ENCODE measurements at regions not wholly inside any gene's neighbourhood (a gene's known extent, or its start where the extent isn't known, plus 50 kb on each side); places are given as distances from the start of the nearest gene placed in this dataset.

DNA sequence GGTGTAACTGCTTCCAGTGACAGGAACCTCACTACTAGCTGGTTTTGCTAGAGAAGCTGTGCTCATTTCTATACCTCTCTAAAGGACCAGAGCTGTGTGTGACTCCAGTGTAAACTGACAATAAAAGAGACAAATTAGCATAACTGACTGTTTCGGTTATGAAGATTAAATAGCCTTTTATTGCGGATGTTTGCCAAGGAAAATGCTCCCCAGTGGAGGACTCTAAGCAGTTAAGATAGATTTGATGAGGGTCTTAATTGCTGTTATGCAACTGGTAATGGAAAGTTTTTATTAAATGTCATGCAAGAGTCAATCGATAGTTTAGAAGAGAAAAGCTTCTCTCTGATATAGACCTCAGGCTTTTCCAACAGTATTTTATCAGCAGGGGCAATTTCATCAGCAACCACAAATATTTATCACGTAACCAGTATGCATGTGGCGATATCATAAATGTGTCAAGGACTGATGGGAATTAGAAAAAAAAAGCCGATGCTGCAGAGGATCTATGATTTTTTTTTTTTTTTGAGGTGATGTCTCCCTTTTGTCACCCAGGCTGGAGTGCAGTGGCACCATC, 275.2 kb upstream of the DMAC1 start:
- DNase-seq: no peak

DNA sequence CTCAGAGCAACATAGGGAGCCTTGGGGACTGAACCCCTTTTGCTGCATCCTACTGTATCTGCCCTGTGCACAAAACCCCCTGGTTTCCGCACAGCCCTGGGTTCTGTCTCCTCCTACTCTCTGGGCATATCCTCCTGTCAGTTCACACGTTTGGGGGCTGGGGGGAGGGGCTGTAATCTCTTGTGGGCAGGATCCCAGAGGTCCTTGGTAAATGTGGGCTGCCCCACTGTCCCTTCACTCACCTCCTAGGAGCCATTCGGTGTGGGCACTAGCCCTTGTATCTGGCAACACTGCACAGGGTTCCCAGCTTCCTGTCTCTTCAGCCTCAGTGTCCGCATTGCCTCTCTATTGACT, 271.8 kb upstream of the DMAC1 start:
- no peak for DNase-seq

DNA sequence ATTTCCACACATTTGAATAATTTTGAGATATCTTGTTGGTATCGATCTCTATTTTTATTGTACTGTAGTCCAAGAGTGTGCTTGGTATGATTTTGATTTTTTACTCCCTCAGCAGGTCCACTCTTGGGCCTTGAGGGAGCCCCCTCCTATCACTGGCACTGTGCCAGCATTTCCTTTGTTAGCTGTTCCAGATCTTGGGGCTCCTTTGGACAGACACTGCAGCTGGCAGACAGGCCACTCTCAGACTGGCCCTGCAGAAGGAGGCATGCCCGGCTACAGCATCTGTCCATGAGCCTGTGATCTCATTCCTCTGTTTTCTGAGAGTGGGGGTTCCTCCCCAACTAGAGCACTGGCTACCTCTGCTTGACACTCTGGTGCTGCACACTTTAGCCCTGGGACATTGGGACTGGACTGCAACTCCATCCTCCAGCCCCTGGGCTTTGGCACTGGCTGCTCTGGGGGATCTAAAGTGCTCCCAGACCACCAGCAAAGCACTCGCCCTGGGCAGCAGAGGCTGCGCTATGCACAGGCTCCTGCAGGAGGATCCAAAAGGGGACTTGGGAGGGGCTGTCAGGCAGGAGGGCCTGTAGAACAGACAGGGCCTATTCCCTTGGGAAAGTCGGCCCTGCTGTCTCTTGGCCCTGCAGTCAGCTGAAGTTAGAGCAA, 271.3 kb upstream of the DMAC1 start:
- no peak for DNase-seq

DNA sequence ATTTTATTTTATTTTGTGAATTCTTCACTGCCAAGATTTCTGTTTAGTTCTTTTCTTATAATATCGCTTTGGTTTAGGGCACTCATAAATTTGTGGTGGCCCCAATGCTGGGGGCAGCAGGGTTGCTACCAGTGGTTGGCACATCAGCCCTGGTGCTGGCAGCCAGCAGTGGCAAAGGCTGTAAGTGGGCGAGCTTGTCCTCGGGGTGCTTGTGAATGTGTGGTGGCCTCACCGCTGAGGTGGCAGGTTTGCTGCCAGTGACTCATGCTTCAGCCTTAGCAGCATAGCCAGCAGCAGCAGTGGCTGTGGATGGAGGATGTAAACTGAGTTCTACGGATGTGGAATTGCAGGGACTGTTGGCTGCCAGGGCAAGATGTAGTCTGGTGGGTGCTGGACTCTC, 262.9 kb upstream of the DMAC1 start:
- DNase-seq: no peak

DNA sequence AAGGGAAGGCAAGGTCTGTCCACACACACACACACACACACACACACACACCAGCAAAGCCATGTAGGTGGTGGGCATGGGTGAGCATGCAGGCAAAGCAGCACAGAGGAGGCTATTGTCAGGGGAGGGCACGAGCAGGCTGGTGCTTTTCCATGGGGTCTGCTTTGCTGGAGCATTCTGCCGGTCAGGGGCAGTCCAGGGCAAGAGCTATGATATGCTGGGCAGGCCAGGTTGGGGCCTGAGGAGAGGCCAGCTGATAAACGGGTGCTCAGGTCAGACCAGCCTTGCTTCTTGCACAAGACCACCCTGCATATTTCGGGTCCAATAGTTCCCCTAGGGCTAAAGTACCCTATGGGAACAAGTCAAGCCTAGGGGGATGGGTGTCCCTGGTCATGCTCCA, 253.9 kb upstream of the DMAC1 start:
- DNase-seq: no peak

DNA sequence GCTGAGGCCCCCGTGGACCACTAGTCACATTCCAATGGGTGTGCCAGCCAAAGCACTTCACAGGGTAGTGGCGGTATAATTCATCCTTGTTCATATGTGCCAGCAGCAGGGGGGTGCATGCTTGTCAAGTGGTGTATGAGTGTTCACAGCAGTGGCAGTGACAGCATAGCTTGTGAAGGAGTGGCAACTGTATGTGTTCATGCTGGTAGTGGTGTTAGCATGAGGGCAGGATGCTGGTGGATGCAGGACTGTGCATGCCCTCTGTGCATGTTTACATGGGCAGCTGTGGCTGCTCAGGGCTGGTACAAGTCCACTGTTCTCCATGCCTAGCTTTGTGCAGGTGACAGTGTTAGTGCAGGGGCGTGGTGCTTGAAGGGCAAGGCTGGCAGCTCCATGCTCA, 253.4 kb upstream of the DMAC1 start:
- DNase-seq: no peak

DNA sequence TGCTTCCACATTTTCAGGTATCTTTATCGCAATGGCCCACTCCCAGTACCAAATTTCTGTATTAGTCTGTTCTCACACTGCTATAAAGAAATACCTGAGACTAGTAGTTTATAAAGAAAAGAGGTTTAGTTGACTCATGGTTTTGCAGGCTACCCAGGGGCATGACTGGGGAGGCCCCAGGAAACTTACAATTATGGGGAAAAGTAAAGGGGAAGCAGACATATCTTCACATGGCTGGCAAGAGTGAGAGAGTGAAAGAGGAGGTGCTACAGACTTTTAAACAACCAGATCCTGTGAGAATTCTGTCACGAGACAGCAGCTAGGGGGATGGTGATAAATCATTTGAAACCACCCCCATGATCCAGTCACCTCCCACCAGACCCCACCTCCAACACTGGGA, 238.2 kb upstream of the DMAC1 start:
- no peak for DNase-seq

DNA sequence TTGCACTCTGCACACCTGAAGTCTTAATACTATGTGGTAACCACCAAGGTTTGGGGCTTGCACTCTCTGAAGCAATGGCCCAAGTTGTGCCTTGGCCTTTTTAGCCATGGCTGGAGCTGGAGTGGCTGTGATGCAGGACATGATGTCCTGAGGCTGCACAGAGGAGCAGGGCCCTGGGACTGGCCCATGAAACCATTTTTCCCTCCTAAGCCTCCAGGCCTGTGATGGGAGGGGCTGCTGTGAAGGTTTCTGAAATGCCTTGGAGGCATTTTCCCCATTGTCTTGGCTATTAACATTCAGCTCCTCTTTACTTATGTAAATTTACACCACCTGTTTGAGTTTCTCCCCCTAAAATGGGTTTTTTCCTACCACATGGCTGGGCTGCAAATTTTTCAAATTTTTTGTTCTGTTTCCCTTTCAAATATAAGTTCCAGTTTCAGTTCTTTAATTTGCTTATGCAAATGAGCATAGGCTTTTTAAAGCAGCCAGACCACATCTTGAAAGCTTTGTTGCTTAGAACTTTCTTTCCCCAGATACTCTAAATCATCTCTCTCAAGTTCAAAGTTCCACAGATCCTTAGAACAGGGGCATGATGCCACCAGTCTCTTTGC, 237.4 kb upstream of the DMAC1 start:
- DNase-seq: no peak

DNA sequence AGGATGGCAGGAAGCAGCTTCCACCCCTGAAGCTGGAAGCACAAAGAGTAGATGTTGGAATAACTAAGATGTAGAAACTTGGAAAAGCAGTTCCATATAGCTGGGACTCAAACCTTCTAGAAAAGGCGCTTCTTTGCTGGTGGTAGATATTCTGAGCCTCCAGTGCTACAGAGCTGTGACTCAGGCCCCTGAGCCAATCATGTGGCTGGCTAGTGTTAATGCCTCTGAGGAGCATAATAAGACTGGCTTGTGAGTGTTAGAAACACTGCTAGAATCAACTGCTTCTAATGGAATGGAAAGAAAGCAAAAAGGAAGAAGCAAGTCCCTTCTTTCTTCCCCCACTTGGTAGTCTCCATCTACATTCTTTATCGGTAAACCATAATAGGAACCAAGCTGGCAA, 234.2 kb upstream of the DMAC1 start:
- DNase-seq: no peak

DNA sequence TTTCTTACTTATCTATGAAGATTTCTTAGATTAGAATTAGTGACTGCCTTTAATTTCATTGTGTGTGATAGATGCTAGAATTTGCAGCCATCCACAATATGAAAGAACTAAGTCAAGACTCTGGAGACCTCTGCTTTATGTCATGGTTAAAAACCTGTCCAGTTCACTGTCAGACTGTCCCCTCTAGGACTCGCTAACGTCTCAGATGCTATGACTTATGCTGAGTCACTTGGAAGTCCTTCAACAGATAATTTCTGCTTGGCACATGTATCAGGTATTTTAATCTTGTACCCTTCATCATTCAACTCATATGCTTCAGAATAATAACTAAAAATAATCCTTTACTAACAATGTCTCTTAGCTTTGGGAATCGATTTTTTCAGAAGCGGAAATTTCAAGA, 230.5 kb upstream of the DMAC1 start:
- no peak for DNase-seq

DNA sequence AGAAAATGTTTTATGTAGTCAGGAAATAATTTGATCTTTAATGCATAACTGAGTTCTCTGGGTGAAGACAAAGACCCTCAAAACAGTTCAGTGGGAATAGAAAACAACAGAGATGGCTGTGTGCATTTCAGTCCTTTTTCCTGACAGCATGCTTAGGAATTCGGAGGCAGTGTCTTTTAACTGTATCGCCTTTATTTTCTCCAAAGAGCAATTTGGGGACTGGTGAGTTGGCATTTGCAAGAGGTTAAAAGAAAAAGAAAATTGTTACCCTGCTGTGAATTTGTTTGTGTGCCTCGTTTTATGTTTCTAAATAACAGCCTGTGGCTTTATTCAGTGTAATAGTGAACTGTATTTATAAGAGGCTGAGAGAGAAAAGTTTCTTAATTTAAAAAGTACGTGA, 227.8 kb upstream of the DMAC1 start:
- no peak for DNase-seq

DNA sequence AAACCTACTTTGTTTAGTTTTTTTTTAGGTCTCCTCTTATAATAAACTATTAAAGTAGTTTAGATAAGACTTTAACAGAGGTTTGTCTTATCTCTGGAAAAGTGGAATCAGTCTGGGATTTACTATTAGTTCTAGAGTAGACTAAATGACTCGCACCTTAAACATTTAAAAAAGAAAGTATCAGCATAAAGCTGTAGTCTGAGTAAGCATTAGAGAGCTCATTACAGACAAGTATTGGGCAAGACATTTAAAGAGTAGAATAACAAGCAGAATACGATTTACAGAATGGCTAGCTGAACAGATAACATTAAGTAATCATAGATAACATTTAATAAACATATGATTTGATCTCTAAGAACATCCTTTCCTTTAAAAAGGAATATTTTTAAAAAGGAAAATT, 226.0 kb upstream of the DMAC1 start:
- DNase-seq: no peak

DNA sequence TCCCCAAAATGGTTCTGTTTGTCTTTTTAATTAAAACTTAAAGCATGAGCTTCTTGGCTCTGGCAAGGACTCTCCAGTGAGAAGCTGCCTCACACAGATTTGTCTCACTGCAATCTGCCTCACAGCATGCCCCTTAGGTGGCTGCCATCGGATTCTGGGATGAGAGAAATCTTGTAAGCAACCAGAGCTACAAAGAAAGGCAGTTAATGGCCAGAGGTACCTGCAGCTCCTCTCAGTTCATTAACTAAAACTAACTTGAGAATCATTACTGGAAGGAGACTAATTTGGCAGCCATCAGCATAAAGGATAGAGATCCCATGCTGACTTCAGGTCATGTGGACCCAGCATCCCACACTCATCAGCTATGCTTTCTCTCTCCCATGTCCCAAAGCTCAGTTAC, 220.6 kb upstream of the DMAC1 start:
- no peak for DNase-seq

DNA sequence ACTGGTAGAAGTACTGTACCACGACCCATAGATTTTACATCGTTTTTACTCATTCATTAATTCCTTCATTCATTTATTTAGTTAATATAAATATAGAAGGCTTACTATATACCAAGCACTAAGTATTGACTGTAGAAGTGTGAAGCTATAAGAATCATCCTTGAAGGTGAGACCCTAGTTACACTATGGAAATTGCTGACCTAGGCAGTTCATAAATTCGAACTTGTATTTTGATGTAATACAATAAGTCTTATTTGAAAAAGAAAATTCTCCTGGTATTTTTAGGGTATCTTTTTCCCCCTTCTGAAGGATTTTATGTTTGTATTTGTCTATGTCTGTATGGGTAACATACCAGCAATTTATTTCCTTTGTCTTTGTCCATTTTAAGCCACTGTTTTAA, 220.1 kb upstream of the DMAC1 start:
- no peak for DNase-seq

DNA sequence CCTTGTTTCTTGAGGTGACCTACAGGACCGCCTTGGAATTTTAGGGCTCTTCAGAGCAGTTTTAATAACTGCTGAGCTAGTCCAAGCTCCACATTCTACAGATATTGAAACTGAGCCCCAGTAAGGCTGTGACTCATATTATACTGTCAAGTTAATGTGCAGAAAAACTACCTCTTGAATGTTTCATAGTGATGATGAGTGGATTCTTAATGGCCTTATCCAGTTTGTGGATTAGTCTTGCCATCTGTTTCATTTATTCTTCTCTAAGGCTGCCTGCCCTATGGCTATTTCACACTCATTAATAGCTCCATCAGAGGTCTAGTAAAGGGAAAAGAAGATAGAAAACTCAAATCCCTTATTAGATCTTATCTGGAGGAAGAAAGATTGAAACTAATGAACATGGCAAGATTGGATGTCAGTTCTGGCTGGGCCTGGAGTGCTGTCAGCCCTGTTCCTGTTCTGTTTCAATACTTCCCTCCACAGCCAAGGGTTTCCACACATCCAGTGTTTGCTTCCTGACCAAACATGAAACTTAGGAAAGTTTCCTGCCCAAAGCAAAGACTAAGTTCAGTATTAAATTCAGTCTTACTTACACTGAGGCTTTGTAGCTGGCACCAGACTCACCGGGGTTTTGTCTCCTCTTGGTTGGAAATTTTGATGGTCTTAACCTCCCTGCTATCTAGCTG, 215.6 kb upstream of the DMAC1 start:
- no peak for DNase-seq

DNA sequence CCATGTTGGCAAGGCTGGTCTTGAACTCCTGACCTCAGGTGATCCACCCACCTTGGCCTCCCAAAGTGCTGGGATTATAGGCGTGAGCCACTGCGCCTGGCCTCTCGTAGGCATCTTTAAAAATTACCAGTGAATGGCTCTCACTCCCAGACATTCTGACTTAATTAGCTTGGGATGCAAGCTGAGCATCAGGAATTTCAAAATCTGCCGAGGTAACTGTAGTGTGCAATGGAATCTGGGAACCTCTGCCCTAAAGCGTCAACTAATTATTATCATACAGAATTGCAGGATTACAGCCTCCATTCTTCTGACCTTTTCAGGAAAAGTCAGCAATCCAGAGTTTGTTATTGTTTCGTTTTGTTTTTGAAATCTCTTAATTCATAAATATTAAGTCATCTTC, 213.4 kb upstream of the DMAC1 start:
- DNase-seq: no peak

DNA sequence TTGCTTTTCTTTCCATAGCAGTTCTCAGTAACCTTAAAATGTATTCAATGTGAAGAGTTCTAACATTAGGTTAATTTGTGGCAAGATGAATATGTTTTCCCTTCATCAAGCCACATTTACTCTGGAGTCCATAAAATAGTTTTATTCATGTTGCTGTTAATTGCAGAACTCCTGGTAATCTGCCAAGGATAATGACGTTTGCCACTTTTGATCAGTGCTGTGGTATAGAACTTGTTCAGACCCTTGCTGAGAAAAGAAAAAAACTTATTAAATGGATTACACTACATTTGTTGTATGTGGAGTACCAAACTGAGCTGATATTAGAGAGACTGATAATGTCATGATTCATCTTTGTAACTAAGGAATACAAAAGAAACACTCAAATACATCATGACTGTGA, 212.4 kb upstream of the DMAC1 start:
- no peak for DNase-seq

DNA sequence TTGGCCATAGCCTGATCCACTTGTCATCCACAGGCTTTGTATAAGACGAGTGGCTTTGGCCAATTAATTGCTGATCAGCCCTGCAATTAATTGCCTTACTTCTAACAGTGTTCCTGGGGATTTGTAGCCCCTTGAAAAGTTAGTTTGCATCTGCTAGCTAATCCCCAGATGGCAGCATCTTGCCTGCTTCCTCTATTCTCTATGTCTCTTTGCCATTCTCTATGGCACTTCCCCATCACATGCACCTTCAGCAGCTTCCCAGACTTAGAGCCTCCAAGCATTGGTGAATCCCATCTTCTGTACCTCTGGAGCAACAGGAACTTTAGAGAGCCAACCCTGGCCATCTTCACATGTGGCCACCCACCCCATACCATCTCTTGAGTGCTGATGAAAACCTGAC, 197.0 kb upstream of the DMAC1 start:
- DNase-seq: no peak

DNA sequence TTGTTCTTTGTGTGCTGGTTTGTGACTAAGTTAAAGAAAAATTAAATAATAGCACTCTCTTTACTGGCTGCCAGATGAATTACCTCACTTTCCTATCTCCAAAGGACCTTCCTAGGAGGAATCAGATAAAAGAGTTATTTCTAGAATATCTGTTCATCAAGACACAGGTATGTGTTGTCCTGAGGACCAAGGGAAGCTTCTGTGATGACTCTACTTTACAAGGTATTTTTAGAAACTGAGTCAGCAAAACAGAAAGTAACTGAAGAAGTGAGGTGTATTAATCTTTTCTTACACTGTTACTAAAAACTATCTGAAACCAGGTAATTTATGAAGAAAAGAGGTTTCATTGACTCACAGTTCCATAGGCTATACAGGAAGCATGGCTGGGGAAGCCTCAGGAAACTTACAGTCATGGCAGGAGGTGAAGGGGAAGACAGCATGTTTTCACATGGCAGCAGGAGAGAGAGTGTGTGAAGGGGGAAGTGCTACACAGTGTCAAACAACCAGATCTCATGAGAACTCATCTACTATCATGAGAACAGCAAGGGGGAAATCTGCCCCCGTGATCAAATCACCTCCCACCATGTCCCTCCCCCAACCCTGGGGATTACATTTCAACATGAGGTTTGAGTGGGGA, 189.2 kb upstream of the DMAC1 start:
- no peak for DNase-seq

DNA sequence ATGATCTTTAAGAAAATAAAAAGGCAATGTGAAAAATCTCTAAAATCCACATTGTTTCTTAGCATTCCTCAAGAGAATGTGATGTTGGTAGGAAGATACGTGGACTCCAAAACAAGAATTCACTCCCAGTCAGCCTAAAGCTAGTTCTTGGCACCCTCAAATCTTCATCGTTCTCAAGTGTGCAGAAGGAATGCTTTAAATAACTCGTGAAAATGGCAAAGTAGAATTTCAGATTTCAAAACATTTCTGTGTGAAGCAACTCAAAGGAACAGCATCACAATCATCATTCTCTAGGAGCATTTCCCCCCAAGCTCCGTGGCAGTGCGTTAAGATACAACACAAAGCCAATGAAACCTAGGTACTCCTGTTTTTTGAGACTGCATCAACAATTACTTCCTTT, 185.1 kb upstream of the DMAC1 start:
- no peak for DNase-seq

DNA sequence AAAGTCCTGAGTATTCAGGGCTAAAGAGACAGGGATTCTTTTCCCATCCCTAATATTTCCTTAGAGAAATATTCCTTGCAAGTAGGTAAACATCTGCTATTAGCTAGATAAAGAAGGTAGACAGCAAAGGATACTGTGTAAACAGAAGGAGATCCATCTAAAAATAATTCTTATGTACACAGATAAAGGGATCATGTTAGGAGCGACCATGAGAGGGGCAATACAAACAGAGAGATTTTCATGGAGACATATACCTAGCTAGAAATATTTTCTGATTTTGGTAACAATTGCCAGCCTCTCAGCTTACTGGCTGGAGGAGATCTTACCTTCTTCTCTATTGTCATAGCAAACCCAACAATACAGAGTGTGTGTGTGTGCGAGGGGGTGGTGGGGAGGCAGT, 184.6 kb upstream of the DMAC1 start:
- no peak for DNase-seq

DNA sequence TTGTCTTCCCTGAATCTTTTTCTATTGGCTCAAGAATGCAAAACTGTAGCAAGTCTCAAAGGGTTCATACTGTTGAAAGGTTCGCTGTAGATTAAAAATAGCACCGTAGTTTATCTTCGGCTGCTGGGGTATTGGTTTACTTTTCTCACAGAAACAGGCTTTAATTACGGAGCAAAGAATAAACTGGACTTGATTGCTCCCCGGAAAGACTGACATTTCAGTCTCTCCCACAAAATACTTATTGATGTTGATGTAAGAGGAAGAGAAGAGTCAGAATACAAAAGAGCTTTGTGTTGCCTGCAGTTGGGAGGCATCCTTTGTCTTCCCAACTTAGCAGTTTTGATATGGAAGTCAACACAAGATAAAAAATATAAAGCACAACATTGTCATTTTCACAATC, 183.9 kb upstream of the DMAC1 start:
- no peak for DNase-seq

DNA sequence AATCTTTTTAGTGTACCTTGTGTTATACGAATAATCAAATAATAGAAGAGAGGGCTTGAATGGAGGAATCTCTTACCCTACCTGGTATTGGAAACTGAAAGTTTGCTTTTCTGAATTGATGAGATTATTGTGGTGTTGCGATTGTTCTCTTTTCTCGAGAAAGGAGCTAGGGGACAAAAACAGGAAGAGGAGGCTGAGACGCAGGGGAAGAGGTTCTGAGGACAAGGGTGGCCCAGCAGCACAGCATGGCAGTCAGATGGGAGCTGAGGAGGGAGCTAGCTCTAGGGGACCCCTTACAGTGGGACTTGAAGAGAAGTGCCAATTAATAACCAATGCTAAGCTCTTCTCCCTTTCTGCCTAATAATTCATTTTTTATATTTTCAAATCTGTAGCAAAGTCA, 183.3 kb upstream of the DMAC1 start:
- no peak for DNase-seq

DNA sequence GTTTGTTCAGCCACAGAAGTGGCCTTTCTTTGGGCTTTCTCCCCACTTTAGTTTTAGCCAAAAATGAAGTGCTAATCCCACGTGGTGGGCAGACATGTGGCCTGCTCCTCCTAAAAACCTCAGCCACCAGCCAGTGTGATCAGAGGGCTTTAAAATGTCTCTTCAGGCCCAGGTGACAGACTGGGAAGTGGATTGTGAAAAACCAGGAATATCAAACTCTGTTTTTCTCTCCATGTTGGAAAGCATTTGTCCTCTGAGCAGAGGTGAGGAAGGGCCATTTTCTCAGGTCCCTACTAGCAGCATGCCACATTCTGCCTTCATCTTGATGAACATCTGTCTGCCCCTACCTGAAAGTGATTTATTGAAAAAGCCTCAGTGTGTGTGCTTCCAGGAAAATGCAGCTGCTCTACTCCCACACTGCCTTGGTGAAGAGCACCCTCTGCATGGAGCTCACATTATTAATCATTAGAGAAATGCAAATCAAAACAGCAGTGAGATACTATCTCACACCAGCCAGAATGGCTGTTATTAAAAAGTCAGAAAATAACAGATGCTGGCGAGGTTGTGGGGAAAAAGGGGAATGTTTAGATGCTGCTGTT, 181.2 kb upstream of the DMAC1 start:
- DNase-seq: no peak
